IMR-90 (cell line): ENCODE measurements at regions not wholly inside any gene's neighbourhood (a gene's known extent, or its start where the extent isn't known, plus 50 kb on each side); places are given as distances from the start of the nearest gene placed in this dataset.

Experiments
- ATAC-seq: fragments of 200-7000 bp; cut with Tn5 transposase; 2 replicates; pipeline ENCODE4 v1.9.1; 2020; ENCODE audit warnings: low read depth, mild to moderate bottlenecking, moderate library complexity
- BruUV-seq: library from RNA; stranded (reverse); fragments of 400-500 nt; replicated peaks from 2 replicates; lab custom pipeline; 2021; lab: Mats Ljungman, UMichigan
- CTCF ChIA-PET: fragments of 300-600 bp; formaldehyde crosslinking; extraction: SDS; loops from one replicate; lab custom pipeline; 2021; ENCODE audit warnings: antibody characterized with exemption; lab: Yijun Ruan, JAX
- POLR2A ChIA-PET: fragments of 300-600 bp; sonication (Branson Sonifier 250); formaldehyde crosslinking; loops from one replicate; lab custom pipeline; 2022; ENCODE audit warnings: antibody characterized with exemption; ENCODE audit not compliant: unreplicated experiment; lab: Charles Lee
- DNase-seq: peaks from one replicate; pipeline ENCODE4 v3.0.0; 2013
- H2AFZ ChIP-seq: replicated peaks from 2 replicates; pipeline ENCODE3; 2013; ENCODE audit warnings: low read length, mild to moderate bottlenecking; ENCODE audit not compliant: poor library complexity
- H2AK5ac ChIP-seq: 2 replicates; pipeline ENCODE4 v1.6.1; 2013; ENCODE audit warnings: low read depth, low read length, inconsistent platforms
- H2AK9ac ChIP-seq: replicated peaks from 2 replicates; pipeline ENCODE3; 2013; ENCODE audit warnings: mild to moderate bottlenecking, low read depth, low read length, moderate library complexity; ENCODE audit not compliant: poor library complexity
- H2BK120ac ChIP-seq: 2 replicates; pipeline ENCODE4 v1.6.1; 2013; ENCODE audit warnings: low read depth, low read length, inconsistent platforms
- H2BK15ac ChIP-seq: 3 replicates; pipeline ENCODE4 v1.6.1; 2013; ENCODE audit warnings: low read depth, low read length, inconsistent platforms
- H2BK20ac ChIP-seq: 2 replicates; pipeline ENCODE4 v1.6.1; 2013; ENCODE audit warnings: low read depth, mild to moderate bottlenecking, inconsistent platforms, low read length, moderate library complexity
- H2BK5ac ChIP-seq: 2 replicates; pipeline ENCODE4 v1.6.1; 2013; ENCODE audit warnings: mild to moderate bottlenecking, low read depth, low read length, inconsistent platforms; ENCODE audit not compliant: poor library complexity, severe bottlenecking
- H3K14ac ChIP-seq: replicated peaks from 2 replicates; pipeline ENCODE4 v1.6.1; 2013; ENCODE audit warnings: low read depth, low read length, inconsistent platforms
- H3K18ac ChIP-seq: 2 replicates; pipeline ENCODE4 v1.6.1; 2013; ENCODE audit warnings: low read depth, low read length, control low read depth
- H3K23ac ChIP-seq: 2 replicates; pipeline ENCODE4 v1.6.1; 2013; ENCODE audit warnings: low read depth, low read length, inconsistent platforms
- H3K27ac ChIP-seq: 2 replicates; pipeline ENCODE4 v1.5.1; 2013; ENCODE audit warnings: mild to moderate bottlenecking, control low read depth, low read length; ENCODE audit not compliant: insufficient read depth
- H3K27me3 ChIP-seq: 2 replicates; pipeline ENCODE4 v1.6.1; 2013; ENCODE audit warnings: low read length; ENCODE audit not compliant: control insufficient read depth, insufficient read depth
- H3K36me3 ChIP-seq: 2 replicates; pipeline ENCODE4 v1.6.1; 2013; ENCODE audit warnings: low read length, mixed read lengths; ENCODE audit not compliant: control insufficient read depth, insufficient read depth
- H3K4ac ChIP-seq: 2 replicates; pipeline ENCODE4 v1.6.1; 2013; ENCODE audit warnings: low read depth, low read length, inconsistent platforms
- H3K4me1 ChIP-seq: 2 replicates; pipeline ENCODE4 v1.6.1; 2013; ENCODE audit warnings: low read length, mixed read lengths; ENCODE audit not compliant: control insufficient read depth, insufficient read depth
- H3K4me2 ChIP-seq: 2 replicates; pipeline ENCODE4 v1.6.1; 2013; ENCODE audit warnings: low read depth, mild to moderate bottlenecking, control low read depth, low read length, moderate library complexity
- H3K4me3 ChIP-seq: 2 replicates; pipeline ENCODE4 v1.5.1; 2013; ENCODE audit warnings: low read depth, mild to moderate bottlenecking, control low read depth, low read length, moderate library complexity; ENCODE audit not compliant: insufficient read depth
- H3K56ac ChIP-seq: 2 replicates; pipeline ENCODE4 v1.6.1; 2013; ENCODE audit warnings: low read length, inconsistent platforms; ENCODE audit not compliant: insufficient read depth; ENCODE audit errors: extremely low read depth
- H3K79me1 ChIP-seq, 2 experiments: 2 replicates each; pipeline ENCODE4 v1.6.1; 2013; ENCODE audit warnings: low read length in 2 of 2, inconsistent platforms in 1 of 2, low read depth in 1 of 2
- H3K9ac ChIP-seq: 2 replicates; pipeline ENCODE4 v1.6.1; 2013; ENCODE audit warnings: low read depth, low read length, control low read depth
- H3K9me1 ChIP-seq: 2 replicates; pipeline ENCODE4 v1.6.1; 2013; ENCODE audit warnings: low read length, inconsistent platforms; ENCODE audit not compliant: insufficient read depth
- H3K9me3 ChIP-seq: 2 replicates; pipeline ENCODE4 v1.6.1; 2013; ENCODE audit warnings: low read length; ENCODE audit not compliant: control insufficient read depth, insufficient read depth
- H4K20me1 ChIP-seq: 2 replicates; pipeline ENCODE4 v1.6.1; 2013; ENCODE audit warnings: low read length, inconsistent platforms; ENCODE audit not compliant: insufficient read depth
- H4K5ac ChIP-seq: 2 replicates; pipeline ENCODE4 v1.6.1; 2013; ENCODE audit warnings: mild to moderate bottlenecking, low read depth, low read length, control low read depth
- H4K8ac ChIP-seq, 2 experiments: 2 replicates each; pipeline ENCODE4 v1.6.1; 2013; ENCODE audit warnings: low read depth in 2 of 2, low read length in 2 of 2, control low read depth in 1 of 2, inconsistent platforms in 1 of 2
- H4K91ac ChIP-seq: 2 replicates; pipeline ENCODE4 v1.6.1; 2013; ENCODE audit warnings: low read depth, low read length, inconsistent platforms; ENCODE audit not compliant: insufficient read depth
- CEBPB ChIP-seq: IDR thresholded peaks from 2 replicates; pipeline ENCODE4 v1.6.1; 2012; ENCODE audit warnings: low read depth, low read length, improper control_type of control experiment
- CHD1 ChIP-seq: IDR thresholded peaks from 2 replicates; pipeline ENCODE4 v1.6.1; 2012; ENCODE audit warnings: low read depth, low read length, improper control_type of control experiment
- CTCF ChIP-seq: conservative IDR thresholded peaks from 2 replicates; pipeline ENCODE4 v1.5.1; 2012; ENCODE audit warnings: mild to moderate bottlenecking, low read depth, low read length, improper control_type of control experiment
- FOS ChIP-seq: fragments of 150-350 bp; IDR thresholded peaks from 2 replicates; pipeline ENCODE4 v1.6.1; 2016; ENCODE audit warnings: low read depth, low read length
- MAFK ChIP-seq: IDR thresholded peaks from 2 replicates; pipeline ENCODE4 v1.6.1; 2012; ENCODE audit warnings: low read depth, low read length, improper control_type of control experiment
- MAZ ChIP-seq: IDR thresholded peaks from 2 replicates; pipeline ENCODE4 v1.6.1; 2012; ENCODE audit warnings: low read depth, mild to moderate bottlenecking, low read length, improper control_type of control experiment, moderate library complexity, borderline replicate concordance
- MXI1 ChIP-seq: IDR thresholded peaks from 2 replicates; pipeline ENCODE4 v1.6.1; 2012; ENCODE audit warnings: low read depth, mild to moderate bottlenecking, low read length, moderate library complexity, borderline replicate concordance
- NFE2L2 ChIP-seq: fragments of 150-350 bp; IDR thresholded peaks from 2 replicates; pipeline ENCODE4 v1.6.1; 2016; ENCODE audit warnings: low read depth, mild to moderate bottlenecking, low read length
- POLR2A ChIP-seq: IDR thresholded peaks from 2 replicates; pipeline ENCODE4 v1.6.1; 2012; ENCODE audit warnings: mild to moderate bottlenecking, low read depth, low read length
- RFX5 ChIP-seq: IDR thresholded peaks from 2 replicates; pipeline ENCODE4 v1.8.0; 2012; ENCODE audit warnings: low read depth, mild to moderate bottlenecking, low read length, moderate library complexity
- SMC3 ChIP-seq: fragments of 150-350 bp; IDR thresholded peaks from 2 replicates; pipeline ENCODE4 v1.6.1; 2016; ENCODE audit warnings: low read depth, mild to moderate bottlenecking, antibody characterized with exemption, low read length, moderate library complexity
- WGBS, 2 experiments: methylation state at CpG; one replicate each; pipeline versions ENCODE4 v1.1.5 to v1.1.7; 2013; ENCODE audit warnings: missing lambda C conversion rate in 2 of 2; ENCODE audit not compliant: insufficient read length in 1 of 2; ENCODE audit errors: extremely low coverage in 2 of 2; 5-methylcytosine and 5-hydroxymethylcytosine counted together
- dilution Hi-C: fragments of 300-500 bp; cut with HindIII; formaldehyde crosslinking; loops from one replicate; pipeline ENCODE4 v1.14.3; 2018; ENCODE audit warnings: low sequenced_read_pairs; ENCODE audit not compliant: unreplicated experiment
- in situ Hi-C: fragments of 300-500 bp; cut with MboI; formaldehyde crosslinking; loops from 3 replicates; pipeline ENCODE4 v1.14.3; 2019; ENCODE audit warnings: low sequenced_read_pairs, inconsistent platforms, mixed read lengths
- intact Hi-C: fragments of 100-400 bp; cut with micrococcal nuclease; formaldehyde crosslinking; loops from 2 replicates; pipeline ENCODE4 v1.10.0; 2022
- TF ChIP-seq, protein P1 (sequence below): fragments of 150-350 bp; IDR thresholded peaks from 2 replicates; pipeline ENCODE4 v1.6.1; 2016; ENCODE audit warnings: low read depth, mild to moderate bottlenecking, low read length, moderate library complexity, borderline replicate concordance

DNA sequence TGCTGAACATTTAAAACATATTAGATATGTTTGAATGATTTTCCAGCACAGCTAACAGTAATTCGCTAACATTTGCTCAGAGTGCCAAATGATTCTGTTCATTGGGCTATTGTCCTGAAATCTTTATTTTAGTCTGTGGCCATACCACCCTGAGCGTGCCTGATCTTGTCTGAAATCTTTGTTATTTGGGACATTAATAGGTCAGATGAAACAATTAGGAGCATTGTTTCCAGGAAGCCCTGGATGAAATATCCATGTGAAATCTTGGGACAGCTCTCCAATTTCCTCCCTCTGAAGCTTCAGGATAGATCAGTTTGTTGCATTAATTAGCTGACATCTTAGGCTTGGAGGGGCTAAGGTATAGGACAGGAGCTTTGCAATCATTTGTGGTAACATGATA lies 512.0 kb downstream of the KIF20B start:
- Histone ChIP-seq H3K4me1 (no peaks in the 10 kb centered on the region), H4K8ac (no peak overlapping the region), H2BK20ac (no peak overlapping the region), H3K23ac (no peak overlapping the region), H3K9me1 (no peaks in the 10 kb centered on the region), H2AFZ (no peak overlapping the region), H3K56ac (no peak overlapping the region), H2AK5ac (no peak overlapping the region), H3K4me3 (no peak overlapping the region), H2AK9ac (no peak overlapping the region), H4K5ac (no peak overlapping the region), H4K91ac (no peak overlapping the region), H3K18ac (no peak overlapping the region), H3K27me3 (no peaks in the 10 kb centered on the region), H3K27ac (no peak overlapping the region), H3K14ac (no peak overlapping the region), H3K36me3 (no peaks in the 10 kb centered on the region), H3K9ac (no peak overlapping the region), H4K20me1 (no peaks in the 10 kb centered on the region), H3K4ac (no peak overlapping the region), H3K9me3 (no peaks in the 10 kb centered on the region), H2BK5ac (no peak overlapping the region), H3K4me2 (no peak overlapping the region), H3K79me1 (no peaks in the 10 kb centered on the region), H2BK120ac (no peak overlapping the region), H2BK15ac (no peak overlapping the region)
- dilution Hi-C loops: no loop called here
- ATAC-seq (no peak), DNase-seq (no peak)
- in situ Hi-C loops: no loop called here
- ChIA-PET CTCF (no interaction called here), POLR2A (no interaction called here)
- BruUV-seq: no TSS peak
- 100% methylated on average over 1 of the region's 2 CpGs; no CpG with 5 or more reads in 1 of the 2 experiments for WGBS, 2 experiments
- TF ChIP-seq MAFK (no peak), SMC3 (no peak), NFE2L2 (no peak), MXI1 (no peak), POLR2A (no peak), CTCF (no peak), RFX5 (no peak), MAZ (no peak), CEBPB (no peak), CHD1 (no peak), FOS (no peak)
- TF ChIP-seq, protein P1, sequence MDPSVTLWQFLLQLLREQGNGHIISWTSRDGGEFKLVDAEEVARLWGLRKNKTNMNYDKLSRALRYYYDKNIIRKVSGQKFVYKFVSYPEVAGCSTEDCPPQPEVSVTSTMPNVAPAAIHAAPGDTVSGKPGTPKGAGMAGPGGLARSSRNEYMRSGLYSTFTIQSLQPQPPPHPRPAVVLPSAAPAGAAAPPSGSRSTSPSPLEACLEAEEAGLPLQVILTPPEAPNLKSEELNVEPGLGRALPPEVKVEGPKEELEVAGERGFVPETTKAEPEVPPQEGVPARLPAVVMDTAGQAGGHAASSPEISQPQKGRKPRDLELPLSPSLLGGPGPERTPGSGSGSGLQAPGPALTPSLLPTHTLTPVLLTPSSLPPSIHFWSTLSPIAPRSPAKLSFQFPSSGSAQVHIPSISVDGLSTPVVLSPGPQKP: no peak
- intact Hi-C loops: no loop called here
